Neuronal stem cell (in vitro differentiated cells): ENCODE measurements at regions not wholly inside any gene's neighbourhood (a gene's known extent, or its start where the extent isn't known, plus 50 kb on each side); places are given as distances from the start of the nearest gene placed in this dataset.
"Not testable (repeated sequence)": the region's sequence is repeated elsewhere in the genome, so short reads cannot be mapped to it uniquely, and the experiment has no call there.

Experiments used
- DNase-seq: peaks from one replicate; pipeline ENCODE4 v3.0.0-alpha.2; 2013; ENCODE audit warnings: low spot score
- H2AFZ ChIP-seq: one replicate; pipeline ENCODE4 v1.6.1; 2013; ENCODE audit warnings: mild to moderate bottlenecking, low read length, inconsistent platforms
- H2AK5ac ChIP-seq: 2 replicates; pipeline ENCODE4 v1.6.1; 2013; ENCODE audit warnings: low read depth, mild to moderate bottlenecking, inconsistent platforms, low read length, moderate library complexity, mixed read lengths
- H2BK120ac ChIP-seq: 2 replicates; pipeline ENCODE4 v1.6.1; 2013; ENCODE audit warnings: low read depth, mild to moderate bottlenecking, inconsistent platforms, low read length, moderate library complexity, mixed read lengths
- H2BK12ac ChIP-seq: one replicate; pipeline ENCODE4 v1.6.1; 2013; ENCODE audit warnings: low read length, inconsistent platforms
- H2BK15ac ChIP-seq: 2 replicates; pipeline ENCODE4 v1.6.1; 2013; ENCODE audit warnings: mild to moderate bottlenecking, low read length, inconsistent platforms, mixed read lengths
- H2BK5ac ChIP-seq: one replicate; pipeline ENCODE4 v1.6.1; 2013; ENCODE audit warnings: inconsistent platforms, mild to moderate bottlenecking, low read length, moderate library complexity
- H3K14ac ChIP-seq: one replicate; pipeline ENCODE4 v1.6.1; 2013; ENCODE audit warnings: low read length, inconsistent platforms
- H3K18ac ChIP-seq: 2 replicates; pipeline ENCODE4 v1.6.1; 2013; ENCODE audit warnings: low read length, inconsistent platforms
- H3K23ac ChIP-seq: 2 replicates; pipeline ENCODE4 v1.6.1; 2013; ENCODE audit warnings: low read depth, mild to moderate bottlenecking, mixed read lengths, low read length, inconsistent platforms; ENCODE audit not compliant: poor library complexity
- H3K27ac ChIP-seq: replicated peaks from 3 replicates; pipeline ENCODE4 v1.5.1; 2013; ENCODE audit warnings: low read length, inconsistent platforms
- H3K27me3 ChIP-seq, 3 experiments: 2 replicates each; pipeline ENCODE4 v1.6.1; 2013; ENCODE audit warnings: low read length in 3 of 3, mild to moderate bottlenecking in 2 of 3, inconsistent platforms in 1 of 3, low read depth in 1 of 3, mixed read lengths in 1 of 3, moderate library complexity in 1 of 3; ENCODE audit not compliant: control insufficient read depth in 3 of 3, insufficient read depth in 3 of 3
- H3K36me3 ChIP-seq, 2 donors: replicated peaks in 1 of 2; 2 replicates each; pipeline ENCODE4 v1.6.1; 2013; ENCODE audit warnings: low read length in 2 of 2; ENCODE audit not compliant: control insufficient read depth in 2 of 2, insufficient read depth in 2 of 2
- H3K4ac ChIP-seq: 2 replicates; pipeline ENCODE4 v1.6.1; 2013; ENCODE audit warnings: inconsistent platforms, mild to moderate bottlenecking, low read length, moderate library complexity
- H3K4me1 ChIP-seq, 2 donors: 1 replicate in 1 of 2; 2 replicates in 1 of 2; pipeline ENCODE4 v1.6.1; 2013; ENCODE audit warnings: low read length in 2 of 2, low read depth in 1 of 2; ENCODE audit not compliant: control insufficient read depth in 2 of 2, insufficient read depth in 1 of 2
- H3K4me2 ChIP-seq: one replicate; pipeline ENCODE4 v1.6.1; 2013; ENCODE audit warnings: mild to moderate bottlenecking, low read length, inconsistent platforms; ENCODE audit not compliant: insufficient read depth, poor library complexity, severe bottlenecking
- H3K4me3 ChIP-seq, 2 donors: 2 replicates each; pipeline ENCODE4 v1.5.1; 2013; ENCODE audit warnings: low read length in 2 of 2, mild to moderate bottlenecking in 2 of 2, inconsistent platforms in 1 of 2, moderate library complexity in 1 of 2
- H3K79me1 ChIP-seq: one replicate; pipeline ENCODE4 v1.6.1; 2013; ENCODE audit warnings: low read depth, mild to moderate bottlenecking, inconsistent platforms, low read length, moderate library complexity
- H3K9ac ChIP-seq: one replicate; pipeline ENCODE4 v1.6.1; 2013; ENCODE audit warnings: mild to moderate bottlenecking, low read depth, low read length, inconsistent platforms; ENCODE audit not compliant: poor library complexity
- H3K9me3 ChIP-seq, 2 donors: replicated peaks in 1 of 2; 2 replicates each; pipeline versions ENCODE3 to v1.6.1; 2013; ENCODE audit warnings: low read length in 2 of 2, mild to moderate bottlenecking in 2 of 2, inconsistent platforms in 1 of 2, low read depth in 1 of 2, mixed read lengths in 1 of 2, moderate library complexity in 1 of 2; ENCODE audit not compliant: control insufficient read depth in 2 of 2, insufficient read depth in 1 of 2
- H4K8ac ChIP-seq: one replicate; pipeline ENCODE4 v1.6.1; 2013; ENCODE audit warnings: low read depth, mild to moderate bottlenecking, inconsistent platforms, low read length, moderate library complexity
- H4K91ac ChIP-seq: one replicate; pipeline ENCODE4 v1.6.1; 2013; ENCODE audit warnings: low read length, low read depth, mild to moderate bottlenecking, inconsistent platforms; ENCODE audit not compliant: poor library complexity
- WGBS, 2 donors: extraction: QIAGEN DNeasy Blood & Tissue Kit; methylation state at CpG; one replicate each; pipeline ENCODE4 v1.1.7; 2013; ENCODE audit warnings: missing lambda C conversion rate in 2 of 2, mixed read lengths in 1 of 2; ENCODE audit not compliant: insufficient read length in 2 of 2, insufficient replicate concordance in 1 of 2; ENCODE audit errors: extremely low coverage in 2 of 2; 5-methylcytosine and 5-hydroxymethylcytosine counted together

GRCh38 chr12:34124608-34125007 lies 102.3 kb downstream of the ALG10 start:
- Histone ChIP-seq H4K8ac (no peak overlapping the region), H2AFZ (no peak overlapping the region), H3K9me3 (peaks cover 0 to 12% of the 10 kb centered on the region in 2 donors), H3K4me2 (no peak overlapping the region), H3K79me1 (no peaks in the 10 kb centered on the region), H3K27me3 (no peaks in the 10 kb centered on the region), H2AK5ac (no peak overlapping the region), H2BK12ac (no peak overlapping the region), H2BK5ac (no peak overlapping the region), H3K4me1 (no peaks in the 10 kb centered on the region), H2BK15ac (no peak overlapping the region), H3K4ac (no peak overlapping the region), H3K18ac (no peak overlapping the region), H3K23ac (no peak overlapping the region), H3K36me3 (no peaks in the 10 kb centered on the region), H3K27ac (no peak overlapping the region), H4K91ac (no peak overlapping the region), H2BK120ac (no peak overlapping the region), H3K4me3 (no peak overlapping the region), H3K14ac (no peak overlapping the region), H3K9ac (no peak overlapping the region)
- no peak for DNase-seq
- no CpG with 5 or more reads among the region's 8 CpGs for WGBS, 2 donors

- Histone ChIP-seq H3K18ac (no peak overlapping the region), H2BK5ac (no peak overlapping the region), H2AFZ (no peak overlapping the region), H3K4ac (no peak overlapping the region), H2BK15ac (no peak overlapping the region), H3K27ac (no peak overlapping the region), H3K79me1 (no peaks in the 10 kb centered on the region), H4K8ac (no peak overlapping the region), H3K27me3 (no peaks in the 10 kb centered on the region), H3K9ac (no peak overlapping the region), H3K9me3 (peaks cover 0 to 13% of the 10 kb centered on the region in 2 donors), H3K4me1 (no peaks in the 10 kb centered on the region), H2AK5ac (no peak overlapping the region), H2BK120ac (no peak overlapping the region), H3K23ac (no peak overlapping the region), H3K4me2 (no peak overlapping the region), H3K4me3 (no peak overlapping the region), H2BK12ac (no peak overlapping the region), H4K91ac (no peak overlapping the region), H3K36me3 (no peaks in the 10 kb centered on the region), H3K14ac (no peak overlapping the region)
- WGBS, 2 donors: no CpG with 5 or more reads among the region's 9 CpGs
- no peak for DNase-seq
Observed at GRCh38 chr12:34126239-34126641, 103.9 kb downstream of the ALG10 start.

GRCh38 chr12:34126805-34127204 lies 104.5 kb downstream of the ALG10 start:
- Histone ChIP-seq H2BK5ac (no peak overlapping the region), H3K4ac (no peak overlapping the region), H3K9ac (no peak overlapping the region), H2BK120ac (no peak overlapping the region), H2AFZ (no peak overlapping the region), H4K91ac (no peak overlapping the region), H2BK12ac (no peak overlapping the region), H3K27ac (no peak overlapping the region), H3K14ac (no peak overlapping the region), H3K18ac (no peak overlapping the region), H3K23ac (no peak overlapping the region), H3K27me3 (no peaks in the 10 kb centered on the region), H3K4me1 (no peaks in the 10 kb centered on the region), H3K79me1 (no peaks in the 10 kb centered on the region), H3K4me2 (no peak overlapping the region), H3K9me3 (peaks cover 0 to 12% of the 10 kb centered on the region in 2 donors), H3K4me3 (no peak overlapping the region), H3K36me3 (no peaks in the 10 kb centered on the region), H4K8ac (no peak overlapping the region), H2AK5ac (no peak overlapping the region), H2BK15ac (no peak overlapping the region)
- DNase-seq: no peak
- no CpG with 5 or more reads among the region's 1 CpG for WGBS, 2 donors

- not testable (repeated sequence) for H2AK5ac ChIP-seq, H3K23ac ChIP-seq, H2BK12ac ChIP-seq, DNase-seq, H2BK5ac ChIP-seq, H3K4me1 ChIP-seq, H3K27ac ChIP-seq, H3K14ac ChIP-seq, H3K9ac ChIP-seq, H3K4ac ChIP-seq, H4K8ac ChIP-seq, H2AFZ ChIP-seq, H3K27me3 ChIP-seq, H4K91ac ChIP-seq, H3K4me2 ChIP-seq, H3K4me3 ChIP-seq, H3K36me3 ChIP-seq, H3K79me1 ChIP-seq, H2BK120ac ChIP-seq, H3K18ac ChIP-seq, H2BK15ac ChIP-seq
- WGBS, 2 donors: no CpG with 5 or more reads among the region's 2 CpGs
- peaks cover 0 to 12% of the 10 kb centered on the region in 2 donors for H3K9me3 ChIP-seq
Observed at GRCh38 chr12:34127379-34127778, 105.1 kb downstream of the ALG10 start.
